Panc1 (cell line): ENCODE measurements at regions not wholly inside any gene's neighbourhood (a gene's known extent, or its start where the extent isn't known, plus 50 kb on each side); places are given as distances from the start of the nearest gene placed in this dataset.

Source experiments
- ATAC-seq: fragments of 200-7000 bp; cut with Tn5 transposase; 2 replicates; pipeline ENCODE4 v1.9.1; 2020; ENCODE audit warnings: mild to moderate bottlenecking, moderate library complexity
- BruUV-seq: library from RNA; stranded (reverse); fragments of 400-500 nt; replicated peaks from 2 replicates; lab custom pipeline; 2021; lab: Mats Ljungman, UMichigan
- CTCF ChIA-PET: fragments of 300-600 bp; sonication (Branson Sonifier 250); formaldehyde crosslinking; loops from one replicate; lab custom pipeline; 2022; ENCODE audit warnings: antibody characterized with exemption; lab: Charles Lee
- POLR2A ChIA-PET: fragments of 300-600 bp; sonication (Branson Sonifier 250); formaldehyde crosslinking; loops from one replicate; lab custom pipeline; 2022; ENCODE audit warnings: antibody characterized with exemption; lab: Charles Lee
- DNase-seq: peaks from one replicate; pipeline ENCODE4 v3.0.0-alpha.2; 2010; ENCODE audit warnings: low read depth, low spot score
- H3K27ac ChIP-seq: 2 replicates; pipeline ENCODE4 v1.5.1; 2011; ENCODE audit warnings: mild to moderate bottlenecking, low read length, inconsistent platforms
- H3K27me3 ChIP-seq: fragments of 200-500 bp; sonication (Bioruptor generic); 2 replicates; pipeline ENCODE4 v1.6.0; 2014; ENCODE audit warnings: low read length, inconsistent platforms; ENCODE audit not compliant: control insufficient read depth, insufficient read depth
- H3K36me3 ChIP-seq: fragments of 200-500 bp; sonication (Bioruptor generic); 2 replicates; pipeline ENCODE4 v1.5.1; 2014; ENCODE audit warnings: inconsistent platforms, mild to moderate bottlenecking, low read length, moderate library complexity; ENCODE audit not compliant: control insufficient read depth, insufficient read depth
- H3K4me1 ChIP-seq: 2 replicates; pipeline ENCODE4 v1.5.1; 2011; ENCODE audit warnings: inconsistent platforms, mild to moderate bottlenecking, low read length, moderate library complexity; ENCODE audit not compliant: control insufficient read depth, insufficient read depth
- H3K4me3 ChIP-seq, 2 experiments: 2 replicates each; pipeline ENCODE4 v1.5.1; 2011 to 2012; ENCODE audit warnings: low read depth in 2 of 2, low read length in 2 of 2, mild to moderate bottlenecking in 2 of 2, inconsistent platforms in 1 of 2, moderate library complexity in 1 of 2
- H3K9me3 ChIP-seq: fragments of 200-500 bp; sonication (Bioruptor generic); 2 replicates; pipeline ENCODE4 v1.5.1; 2014; ENCODE audit warnings: low read depth, mild to moderate bottlenecking, inconsistent platforms, low read length, moderate library complexity; ENCODE audit not compliant: control insufficient read depth, insufficient read depth
- POLR2AphosphoS5 ChIP-seq: IDR thresholded peaks from 2 replicates; pipeline ENCODE4 v1.6.1; 2012; ENCODE audit warnings: mild to moderate bottlenecking, low read depth, low read length, moderate library complexity
- REST ChIP-seq, 2 experiments: IDR thresholded peaks; 2 replicates each; pipeline ENCODE4 v1.6.1; 2011 to 2012; ENCODE audit warnings: low read depth in 2 of 2, control low read depth in 1 of 2, low read length in 1 of 2, mild to moderate bottlenecking in 1 of 2, moderate library complexity in 1 of 2; ENCODE audit not compliant: insufficient read depth in 1 of 2
- SIN3A ChIP-seq: IDR thresholded peaks from 2 replicates; pipeline ENCODE4 v1.6.1; 2012; ENCODE audit warnings: low read depth, mild to moderate bottlenecking, low read length, moderate library complexity, borderline replicate concordance; ENCODE audit not compliant: insufficient read depth
- TCF7L2 ChIP-seq: IDR thresholded peaks from 2 replicates; pipeline ENCODE4 v1.6.1; 2011; ENCODE audit warnings: mild to moderate bottlenecking, low read depth, low read length, inconsistent platforms
- in situ Hi-C: cut with HindIII; loops from 2 replicates; pipeline ENCODE4 v1.10.0; 2016; ENCODE audit warnings: low sequenced_read_pairs, low pct_unique_long_range_greater_than_20kb
- intact Hi-C: fragments of 100-400 bp; cut with micrococcal nuclease; formaldehyde crosslinking; loops from one replicate; pipeline ENCODE4 v1.10.0; 2022; ENCODE audit not compliant: unreplicated experiment
- TF ChIP-seq, protein P1 (sequence below): fragments of 450-650 bp; IDR thresholded peaks from 2 replicates; pipeline ENCODE4 v1.5.1; 2017; ENCODE audit warnings: mild to moderate bottlenecking

DNA sequence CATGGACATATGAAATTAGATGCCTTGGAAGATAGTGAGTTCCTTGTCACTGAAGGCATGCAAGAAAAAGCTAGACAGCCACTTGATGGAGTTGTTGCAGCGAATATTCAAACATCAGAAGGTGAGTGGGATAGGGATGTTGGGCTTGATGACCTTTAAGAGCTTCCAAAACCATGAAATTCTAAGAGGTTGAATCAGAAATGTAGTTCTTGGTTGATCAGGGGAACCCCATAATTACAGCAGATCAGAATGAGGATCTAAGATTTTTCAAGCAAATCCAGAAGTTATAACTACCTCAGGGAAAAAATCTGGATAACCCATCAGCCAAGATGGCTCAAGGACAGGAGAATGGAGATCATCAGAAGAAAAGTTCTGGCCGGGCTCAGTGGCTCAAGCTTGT lies 244.3 kb upstream of the NR4A3 start:
- in situ Hi-C loops = no loop called here
- ATAC-seq = no peak
- Histone ChIP-seq H3K4me3 (no peak overlapping the region), H3K4me1 (no peaks in the 10 kb centered on the region), H3K36me3 (no peaks in the 10 kb centered on the region), H3K27ac (no peak overlapping the region), H3K27me3 (no peaks in the 10 kb centered on the region), H3K9me3 (no peaks in the 10 kb centered on the region)
- no peak for DNase-seq
- TF ChIP-seq POLR2AphosphoS5 = no peak
- TF ChIP-seq SIN3A = no peak
- TF ChIP-seq, protein P1, sequence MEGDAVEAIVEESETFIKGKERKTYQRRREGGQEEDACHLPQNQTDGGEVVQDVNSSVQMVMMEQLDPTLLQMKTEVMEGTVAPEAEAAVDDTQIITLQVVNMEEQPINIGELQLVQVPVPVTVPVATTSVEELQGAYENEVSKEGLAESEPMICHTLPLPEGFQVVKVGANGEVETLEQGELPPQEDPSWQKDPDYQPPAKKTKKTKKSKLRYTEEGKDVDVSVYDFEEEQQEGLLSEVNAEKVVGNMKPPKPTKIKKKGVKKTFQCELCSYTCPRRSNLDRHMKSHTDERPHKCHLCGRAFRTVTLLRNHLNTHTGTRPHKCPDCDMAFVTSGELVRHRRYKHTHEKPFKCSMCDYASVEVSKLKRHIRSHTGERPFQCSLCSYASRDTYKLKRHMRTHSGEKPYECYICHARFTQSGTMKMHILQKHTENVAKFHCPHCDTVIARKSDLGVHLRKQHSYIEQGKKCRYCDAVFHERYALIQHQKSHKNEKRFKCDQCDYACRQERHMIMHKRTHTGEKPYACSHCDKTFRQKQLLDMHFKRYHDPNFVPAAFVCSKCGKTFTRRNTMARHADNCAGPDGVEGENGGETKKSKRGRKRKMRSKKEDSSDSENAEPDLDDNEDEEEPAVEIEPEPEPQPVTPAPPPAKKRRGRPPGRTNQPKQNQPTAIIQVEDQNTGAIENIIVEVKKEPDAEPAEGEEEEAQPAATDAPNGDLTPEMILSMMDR = no peak
- intact Hi-C loops = no loop called here
- BruUV-seq = no TSS peak
- ChIA-PET POLR2A (no interaction called here), CTCF (no interaction called here)

- TF ChIP-seq REST (IDR thresholded peaks at IDR 0.05; ENCODE audit: insufficient read depth in 1 of 2, low read depth in 2 of 2, low read length in 1 of 2) (no peak), TCF7L2 (no peak), SIN3A (no peak), POLR2AphosphoS5 (no peak)
- TF ChIP-seq, protein P1 = no peak
- Histone ChIP-seq H3K9me3 (no peaks in the 10 kb centered on the region), H3K27me3 (no peaks in the 10 kb centered on the region), H3K27ac (no peak overlapping the region), H3K4me3 (no peak overlapping the region), H3K4me1 (no peaks in the 10 kb centered on the region), H3K36me3 (no peaks in the 10 kb centered on the region)
- ATAC-seq (no peak), DNase-seq (no peak)
- intact Hi-C loops = no loop called here
- in situ Hi-C loops = no loop called here
- no TSS peak for BruUV-seq
- ChIA-PET POLR2A (no interaction called here), CTCF (no interaction called here)
Observed at GRCh38 chr9:99578666-99579065, 243.0 kb upstream of the NR4A3 start.

- no peak for TF ChIP-seq SIN3A
- no peak for TF ChIP-seq POLR2AphosphoS5
- no peak for TF ChIP-seq REST (IDR thresholded peaks at IDR 0.05; ENCODE audit: insufficient read depth in 1 of 2, low read depth in 2 of 2, low read length in 1 of 2)
- no peak for TF ChIP-seq TCF7L2
- TF ChIP-seq, protein P1 = no peak
- intact Hi-C loops (no loop called here), in situ Hi-C loops (no loop called here)
- ChIA-PET CTCF (no interaction called here), POLR2A (no interaction called here)
- Histone ChIP-seq H3K4me1 (no peaks in the 10 kb centered on the region), H3K27me3 (no peaks in the 10 kb centered on the region), H3K4me3 (no peak overlapping the region), H3K9me3 (no peaks in the 10 kb centered on the region), H3K36me3 (no peaks in the 10 kb centered on the region), H3K27ac (no peak overlapping the region)
- no TSS peak for BruUV-seq
- no peak for ATAC-seq
- no peak for DNase-seq
Observed at GRCh38 chr9:99579964-99580363, 241.7 kb upstream of the NR4A3 start.
